H9 (cell line): ENCODE measurements at regions not wholly inside any gene's neighbourhood (a gene's known extent, or its start where the extent isn't known, plus 50 kb on each side); places are given as distances from the start of the nearest gene placed in this dataset.

Experiments
- DNase-seq: peaks from one replicate; pipeline ENCODE4 v3.0.0-alpha.2; 2017
- H2AFZ ChIP-seq: one replicate; pipeline ENCODE4 v1.6.1; 2013; ENCODE audit warnings: mild to moderate bottlenecking, low read length, control low read depth, moderate library complexity
- H2AK5ac ChIP-seq: 2 replicates; pipeline ENCODE4 v1.6.1; 2013; ENCODE audit warnings: low read length, control low read depth, mixed read lengths; ENCODE audit not compliant: insufficient read length
- H2BK120ac ChIP-seq: one replicate; pipeline ENCODE4 v1.6.1; 2013; ENCODE audit warnings: low read depth, mild to moderate bottlenecking, low read length, control low read depth, inconsistent platforms; ENCODE audit not compliant: poor library complexity, severe bottlenecking
- H2BK12ac ChIP-seq: 2 replicates; pipeline ENCODE4 v1.6.1; 2013; ENCODE audit warnings: low read length, control low read depth, mixed read lengths, low read depth; ENCODE audit not compliant: insufficient read length
- H2BK15ac ChIP-seq: 2 replicates; pipeline ENCODE4 v1.6.1; 2013; ENCODE audit warnings: low read depth, low read length, control low read depth
- H2BK20ac ChIP-seq: one replicate; pipeline ENCODE4 v1.6.1; 2013; ENCODE audit warnings: low read depth, mild to moderate bottlenecking, low read length, control low read depth, inconsistent platforms; ENCODE audit not compliant: poor library complexity, severe bottlenecking
- H2BK5ac ChIP-seq: 2 replicates; pipeline ENCODE4 v1.6.1; 2013; ENCODE audit warnings: low read length, control low read depth, mixed read lengths; ENCODE audit not compliant: insufficient read length
- H3K14ac ChIP-seq: 2 replicates; pipeline ENCODE4 v1.6.1; 2013; ENCODE audit warnings: low read length, control low read depth; ENCODE audit not compliant: insufficient read depth
- H3K18ac ChIP-seq: 2 replicates; pipeline ENCODE4 v1.6.1; 2013; ENCODE audit warnings: low read depth, mild to moderate bottlenecking, mixed read lengths, low read length, control low read depth; ENCODE audit not compliant: insufficient read length
- H3K23ac ChIP-seq: 2 replicates; pipeline ENCODE4 v1.6.1; 2013; ENCODE audit warnings: low read length, control low read depth, mixed read lengths, low read depth; ENCODE audit not compliant: insufficient read length
- H3K23me2 ChIP-seq: 2 replicates; pipeline ENCODE4 v1.6.1; 2013; ENCODE audit warnings: low read depth, mild to moderate bottlenecking, mixed read lengths, low read length, control low read depth; ENCODE audit not compliant: insufficient read length, poor library complexity, severe bottlenecking
- H3K27ac ChIP-seq: 2 replicates; pipeline ENCODE4 v1.5.1; 2013; ENCODE audit warnings: low read length, control low read depth, mixed read lengths, low read depth; ENCODE audit not compliant: insufficient read length
- H3K27me3 ChIP-seq: 2 replicates; pipeline ENCODE4 v1.6.1; 2013; ENCODE audit warnings: low read length, control low read depth, inconsistent platforms; ENCODE audit not compliant: insufficient read depth
- H3K4ac ChIP-seq: 2 replicates; pipeline ENCODE4 v1.6.1; 2013; ENCODE audit warnings: low read depth, mild to moderate bottlenecking, control low read depth, inconsistent platforms, low read length, moderate library complexity
- H3K4me1 ChIP-seq: 2 replicates; pipeline ENCODE4 v1.6.1; 2013; ENCODE audit warnings: low read length, control low read depth, inconsistent platforms; ENCODE audit not compliant: insufficient read depth
- H3K4me2 ChIP-seq: 2 replicates; pipeline ENCODE4 v1.6.1; 2013; ENCODE audit warnings: low read length, control low read depth, mixed read lengths; ENCODE audit not compliant: insufficient read length, insufficient read depth
- H3K56ac ChIP-seq: 2 replicates; pipeline ENCODE4 v1.6.1; 2013; ENCODE audit warnings: low read depth, mild to moderate bottlenecking, mixed read lengths, low read length, control low read depth; ENCODE audit not compliant: insufficient read length
- H3K79me1 ChIP-seq: 2 replicates; pipeline ENCODE4 v1.6.1; 2013; ENCODE audit warnings: low read depth, mild to moderate bottlenecking, moderate library complexity, low read length, control low read depth, inconsistent platforms; ENCODE audit not compliant: insufficient read depth, poor library complexity, severe bottlenecking
- H3K79me2 ChIP-seq: 2 replicates; pipeline ENCODE4 v1.6.1; 2013; ENCODE audit warnings: low read length, control low read depth, inconsistent platforms; ENCODE audit not compliant: insufficient read depth
- H3K9ac ChIP-seq: 2 replicates; pipeline ENCODE4 v1.6.1; 2013; ENCODE audit warnings: low read length, control low read depth, mixed read lengths; ENCODE audit not compliant: insufficient read length; ENCODE audit errors: extremely low read depth
- H3K9me3 ChIP-seq: one replicate; pipeline ENCODE4 v1.6.1; 2013; ENCODE audit warnings: low read depth, low read length, inconsistent platforms; ENCODE audit not compliant: control insufficient read depth
- H3T11ph ChIP-seq: one replicate; pipeline ENCODE4 v1.6.1; 2013; ENCODE audit warnings: mild to moderate bottlenecking, low read length, control low read depth, inconsistent platforms
- H4K20me1 ChIP-seq: one replicate; pipeline ENCODE4 v1.6.1; 2013; ENCODE audit not compliant: control insufficient read depth, insufficient read length, insufficient read depth
- H4K5ac ChIP-seq: 2 replicates; pipeline ENCODE4 v1.6.1; 2013; ENCODE audit warnings: low read depth, mild to moderate bottlenecking, mixed read lengths, low read length, control low read depth; ENCODE audit not compliant: insufficient read length
- H4K8ac ChIP-seq: replicated peaks from 2 replicates; pipeline ENCODE4 v1.6.1; 2013; ENCODE audit warnings: low read length, control low read depth, mixed read lengths, low read depth; ENCODE audit not compliant: insufficient read length
- H4K91ac ChIP-seq: 2 replicates; pipeline ENCODE4 v1.6.1; 2013; ENCODE audit warnings: low read depth, mild to moderate bottlenecking, moderate library complexity, mixed read lengths, low read length, control low read depth; ENCODE audit not compliant: insufficient read length
- H3K27ac Mint-ChIP-seq, 3 experiments: 2 replicates in 2 of 3; 3 replicates in 1 of 3; pipeline ENCODE4 v1.8.0; 2020 to 2021; ENCODE audit warnings: mixed read lengths in 3 of 3, mild to moderate bottlenecking in 1 of 3, moderate library complexity in 1 of 3
- H3K27me3 Mint-ChIP-seq: 2 replicates; pipeline ENCODE4 v1.8.0; 2021; ENCODE audit warnings: low read depth, mild to moderate bottlenecking, moderate library complexity, mixed read lengths
- H3K36me3 Mint-ChIP-seq, 3 experiments: 2 replicates in 2 of 3; 3 replicates in 1 of 3; pipeline ENCODE4 v1.8.0; 2020 to 2021; ENCODE audit warnings: low read depth in 3 of 3, mixed read lengths in 3 of 3; ENCODE audit not compliant: insufficient read depth in 1 of 3
- H3K4me1 Mint-ChIP-seq, 2 experiments: 2 replicates each; pipeline ENCODE4 v1.8.0; 2020; ENCODE audit warnings: mixed read lengths in 2 of 2
- H3K4me3 Mint-ChIP-seq, 2 experiments: 2 replicates in 1 of 2; 3 replicates in 1 of 2; pipeline ENCODE4 v1.8.0; 2020 to 2021; ENCODE audit warnings: mild to moderate bottlenecking in 2 of 2, mixed read lengths in 2 of 2, moderate library complexity in 1 of 2
- H3K9me3 Mint-ChIP-seq, 2 experiments: 2 replicates in 1 of 2; 3 replicates in 1 of 2; pipeline ENCODE4 v1.8.0; 2020; ENCODE audit warnings: mild to moderate bottlenecking in 2 of 2, mixed read lengths in 2 of 2, moderate library complexity in 1 of 2
- CTCF ChIP-seq: fragments of 200-600 bp; sonication (generic); conservative IDR thresholded peaks from 3 replicates; pipeline ENCODE4 v1.8.0; 2021; ENCODE audit warnings: antibody characterized with exemption, mild to moderate bottlenecking
- WGBS: extraction: QIAGEN DNeasy Blood & Tissue Kit; methylation state at CpG from one replicate; pipeline ENCODE4 v1.1.7; 2013; ENCODE audit warnings: missing lambda C conversion rate, low lambda C conversion rate, mixed read lengths; ENCODE audit not compliant: insufficient read length; ENCODE audit errors: extremely low coverage; 5-methylcytosine and 5-hydroxymethylcytosine counted together

GRCh38 chr9:25602400-25603044 is 75.7 kb downstream of the TUSC1 start:
- no peaks in the 10 kb centered on the region for H3K27me3 Mint-ChIP-seq
- Histone ChIP-seq H3K79me1 (no peaks in the 10 kb centered on the region), H4K20me1 (no peaks in the 10 kb centered on the region), H3K27ac (no peak overlapping the region), H3K4ac (no peak overlapping the region), H3K79me2 (no peaks in the 10 kb centered on the region), H4K91ac (no peak overlapping the region), H3K18ac (no peak overlapping the region), H3K9me3 (no peaks in the 10 kb centered on the region), H3T11ph (no peak overlapping the region), H2BK20ac (no peak overlapping the region), H2BK12ac (no peak overlapping the region), H3K23ac (no peak overlapping the region), H3K4me1 (peaks cover 2% of the 10 kb centered on the region; the same call in 1 of the 2 replicates), H3K4me2 (no peak overlapping the region), H3K14ac (no peak overlapping the region), H4K8ac (no peak overlapping the region), H2BK15ac (no peak overlapping the region), H2BK120ac (no peak overlapping the region), H3K9ac (no peak overlapping the region), H3K27me3 (no peaks in the 10 kb centered on the region), H3K56ac (no peak overlapping the region), H2AK5ac (no peak overlapping the region), H4K5ac (no peak overlapping the region), H3K23me2 (no peaks in the 10 kb centered on the region), H2BK5ac (no peak overlapping the region), H2AFZ (no peak overlapping the region)
- peak overlapping the region in 1 of 3 experiments; percentile 37; a peak in 1 of 7 replicates for H3K27ac Mint-ChIP-seq
- no CpG with 5 or more reads among the region's 6 CpGs for WGBS
- H3K4me3 Mint-ChIP-seq = no peak overlapping the region
- H3K36me3 Mint-ChIP-seq = no peaks in the 10 kb centered on the region
- no peak for DNase-seq
- H3K4me1 Mint-ChIP-seq = peaks cover 18 to 20% of the 10 kb centered on the region in 2 experiments
- no peaks in the 10 kb centered on the region for H3K9me3 Mint-ChIP-seq
- no peak for TF ChIP-seq CTCF
